GM12873 (cell line): ENCODE measurements at regions not wholly inside any gene's neighbourhood (a gene's known extent, or its start where the extent isn't known, plus 50 kb on each side); places are given as distances from the start of the nearest gene placed in this dataset.

Experiments
- TF ChIP-seq, protein P1 (sequence below): IDR thresholded peaks from 2 replicates; pipeline ENCODE4 v1.5.1; 2012; ENCODE audit warnings: low read depth, mild to moderate bottlenecking, moderate library complexity, low read length, control low read depth; ENCODE audit not compliant: insufficient read depth; ENCODE audit errors: missing control alignments

- TF ChIP-seq, protein P1, sequence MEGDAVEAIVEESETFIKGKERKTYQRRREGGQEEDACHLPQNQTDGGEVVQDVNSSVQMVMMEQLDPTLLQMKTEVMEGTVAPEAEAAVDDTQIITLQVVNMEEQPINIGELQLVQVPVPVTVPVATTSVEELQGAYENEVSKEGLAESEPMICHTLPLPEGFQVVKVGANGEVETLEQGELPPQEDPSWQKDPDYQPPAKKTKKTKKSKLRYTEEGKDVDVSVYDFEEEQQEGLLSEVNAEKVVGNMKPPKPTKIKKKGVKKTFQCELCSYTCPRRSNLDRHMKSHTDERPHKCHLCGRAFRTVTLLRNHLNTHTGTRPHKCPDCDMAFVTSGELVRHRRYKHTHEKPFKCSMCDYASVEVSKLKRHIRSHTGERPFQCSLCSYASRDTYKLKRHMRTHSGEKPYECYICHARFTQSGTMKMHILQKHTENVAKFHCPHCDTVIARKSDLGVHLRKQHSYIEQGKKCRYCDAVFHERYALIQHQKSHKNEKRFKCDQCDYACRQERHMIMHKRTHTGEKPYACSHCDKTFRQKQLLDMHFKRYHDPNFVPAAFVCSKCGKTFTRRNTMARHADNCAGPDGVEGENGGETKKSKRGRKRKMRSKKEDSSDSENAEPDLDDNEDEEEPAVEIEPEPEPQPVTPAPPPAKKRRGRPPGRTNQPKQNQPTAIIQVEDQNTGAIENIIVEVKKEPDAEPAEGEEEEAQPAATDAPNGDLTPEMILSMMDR = no peak
These were observed 612.5 kb downstream of the MATN1 start for GRCh38 chr1:30110846-30111245.

DNA sequence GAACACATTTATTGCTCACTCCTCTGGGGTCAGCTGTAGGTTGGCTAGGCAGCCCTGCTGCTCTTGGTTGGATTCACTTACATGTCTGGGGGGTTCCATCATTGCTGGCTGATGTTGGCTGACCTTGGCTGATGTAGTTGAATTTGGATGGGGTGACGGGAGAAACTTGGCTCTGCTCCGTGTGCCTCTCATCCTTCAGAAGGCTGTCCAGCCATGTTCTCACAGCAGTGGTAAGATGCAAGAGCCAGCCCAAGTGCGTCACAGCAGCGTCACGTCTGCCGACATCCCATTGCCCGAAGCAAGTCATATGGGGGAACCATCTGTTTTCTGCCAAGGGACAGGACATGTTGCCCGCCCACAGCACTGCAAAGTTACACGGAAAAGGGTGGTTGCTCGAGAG, 613.5 kb downstream of the MATN1 start:
- TF ChIP-seq, protein P1 = no peak

- TF ChIP-seq, protein P1 = no peak
These were observed 615.2 kb downstream of the MATN1 start for GRCh38 chr1:30108186-30108585.

GRCh38 chr1:30106125-30106524, 617.3 kb downstream of the MATN1 start:
- TF ChIP-seq, protein P1 = peak; percentile 59

DNA sequence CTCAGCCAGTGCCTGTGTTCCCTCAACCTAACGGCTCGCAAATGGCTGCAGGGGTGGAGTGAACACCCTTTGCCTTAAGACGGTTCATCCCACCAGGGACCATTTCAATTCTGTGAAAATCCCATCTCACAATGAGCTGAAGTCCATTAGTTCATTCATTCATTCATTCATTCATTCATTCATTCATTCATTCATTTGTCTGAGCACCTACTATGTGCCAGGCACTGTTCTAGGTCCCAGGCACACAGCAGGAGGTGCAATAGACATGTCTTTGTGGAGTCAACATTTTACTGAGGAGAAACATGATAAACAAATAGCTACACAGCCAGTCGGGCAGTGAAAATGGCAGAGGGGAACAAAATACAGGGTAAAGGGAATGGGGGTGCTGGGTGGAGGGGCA, 618.8 kb downstream of the MATN1 start:
- TF ChIP-seq, protein P1 = no peak

- TF ChIP-seq, protein P1 = no peak
These were observed 619.5 kb downstream of the MATN1 start for GRCh38 chr1:30103708-30104411.

DNA sequence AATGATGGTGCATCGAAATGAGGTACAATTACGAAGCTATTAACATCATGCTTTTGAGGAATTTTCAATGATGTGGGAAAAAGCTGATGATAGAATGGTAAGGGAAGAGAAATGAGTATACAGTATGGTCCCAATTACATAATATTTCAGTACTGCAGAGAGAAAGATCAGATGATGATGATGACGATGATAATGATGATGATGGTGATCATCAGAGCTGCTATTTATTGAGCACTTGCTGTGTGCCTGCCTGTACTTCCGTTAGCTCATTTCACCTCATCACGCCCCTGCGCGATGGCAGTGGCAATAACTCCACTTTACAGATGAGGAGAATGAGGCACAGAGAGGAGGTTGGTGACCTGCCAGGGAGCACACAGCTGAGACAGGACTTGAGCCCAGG, 620.8 kb downstream of the MATN1 start:
- TF ChIP-seq, protein P1 = no peak
